IPS DF 4.7 (cell line): ENCODE measurements at regions not wholly inside any gene's neighbourhood (a gene's known extent, or its start where the extent isn't known, plus 50 kb on each side); places are given as distances from the start of the nearest gene placed in this dataset.
A peak's percentile ranks its signal among the peaks of the same experiment; 100 is the strongest.

Experiments
- DNase-seq: peaks from one replicate; pipeline ENCODE4 v3.0.0-alpha.2; 2013; ENCODE audit warnings: low spot score; ENCODE audit errors: extremely low read depth

DNA sequence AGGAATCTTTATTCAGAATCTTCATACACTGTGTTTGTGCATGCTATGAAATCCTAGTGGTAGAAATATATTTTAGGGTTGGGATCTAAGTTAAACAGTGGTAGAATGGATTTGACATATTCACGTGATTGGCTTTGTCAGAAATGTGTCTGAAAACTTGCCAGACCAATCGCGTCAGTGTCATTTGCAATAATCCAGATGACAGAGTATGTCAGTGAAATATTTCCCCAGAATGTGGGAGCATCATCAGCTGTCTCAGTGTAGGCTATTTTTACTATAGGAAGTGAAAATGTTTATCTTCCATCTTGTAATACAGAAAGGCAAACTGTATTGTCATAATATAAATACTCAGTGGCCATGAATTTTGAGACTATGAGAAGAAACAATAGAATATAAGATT, 220.6 kb upstream of the EDIL3 start:
- DNase-seq = no peak

DNA sequence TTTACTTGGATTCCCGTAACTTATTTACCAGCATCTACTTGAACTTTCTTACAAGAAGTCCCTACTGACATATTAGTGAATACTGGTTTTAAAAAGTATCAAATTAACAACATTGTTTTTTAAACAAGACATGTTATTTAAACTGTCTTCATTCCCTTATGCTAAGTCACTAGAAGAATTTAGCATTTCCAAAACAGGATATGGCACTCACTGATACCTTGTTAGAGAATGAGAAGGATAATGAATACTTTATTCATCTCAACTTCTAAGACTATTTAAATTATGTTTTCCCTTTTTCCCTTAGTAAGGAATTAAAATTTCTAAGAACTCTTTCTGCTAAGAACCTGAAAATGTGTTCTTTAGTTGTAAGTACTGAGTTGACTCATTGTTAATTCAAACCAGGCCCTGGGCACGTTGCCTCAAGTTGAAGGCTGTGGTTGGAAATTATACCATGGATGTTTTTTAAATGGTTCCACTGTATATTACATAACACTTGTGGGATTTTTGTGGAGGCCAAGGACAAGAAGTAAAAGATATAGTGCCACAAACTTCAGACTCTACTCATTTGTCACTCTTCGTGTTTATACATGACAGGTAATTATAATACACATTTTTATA, 219.0 kb upstream of the EDIL3 start:
- no peak for DNase-seq

DNA sequence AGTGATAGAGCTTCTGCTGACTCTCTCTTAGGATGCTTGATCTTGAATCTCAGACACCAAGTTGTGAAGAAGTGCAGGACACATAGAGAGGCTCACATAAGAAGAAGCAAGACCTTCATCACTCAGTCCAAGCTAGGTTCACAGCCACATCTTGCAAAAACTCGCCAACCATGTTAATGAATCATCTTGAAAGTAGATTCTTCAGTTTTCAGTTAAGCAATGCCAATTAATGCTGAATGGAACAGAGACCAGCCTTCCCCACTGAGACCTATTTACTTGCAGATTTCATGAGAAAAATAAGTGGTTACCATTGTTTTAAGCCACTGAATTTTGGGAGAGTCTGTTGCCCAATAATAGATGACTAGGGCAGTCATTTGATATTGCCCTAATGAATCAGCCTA, 217.7 kb upstream of the EDIL3 start:
- DNase-seq = no peak

DNA sequence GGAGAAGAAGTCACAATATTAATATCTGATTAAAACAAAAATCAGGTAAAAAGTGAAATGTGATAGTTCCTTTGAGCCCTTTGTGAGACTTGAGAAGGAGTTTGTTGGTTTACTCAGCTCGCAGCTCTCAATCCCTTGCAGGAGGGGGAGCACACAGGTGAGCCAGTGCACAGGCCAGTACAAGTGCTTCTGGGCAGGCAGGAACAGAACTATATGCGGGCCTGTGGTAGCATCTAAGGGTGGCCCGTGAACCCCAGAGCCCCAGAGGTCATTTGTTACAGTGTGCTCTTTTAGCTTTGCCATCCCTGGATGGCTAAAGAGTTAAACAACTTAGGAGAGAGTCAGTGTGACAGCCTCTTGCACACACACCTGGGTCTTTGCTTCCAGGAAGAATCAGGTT, 215.3 kb upstream of the EDIL3 start:
- no peak for DNase-seq

DNA sequence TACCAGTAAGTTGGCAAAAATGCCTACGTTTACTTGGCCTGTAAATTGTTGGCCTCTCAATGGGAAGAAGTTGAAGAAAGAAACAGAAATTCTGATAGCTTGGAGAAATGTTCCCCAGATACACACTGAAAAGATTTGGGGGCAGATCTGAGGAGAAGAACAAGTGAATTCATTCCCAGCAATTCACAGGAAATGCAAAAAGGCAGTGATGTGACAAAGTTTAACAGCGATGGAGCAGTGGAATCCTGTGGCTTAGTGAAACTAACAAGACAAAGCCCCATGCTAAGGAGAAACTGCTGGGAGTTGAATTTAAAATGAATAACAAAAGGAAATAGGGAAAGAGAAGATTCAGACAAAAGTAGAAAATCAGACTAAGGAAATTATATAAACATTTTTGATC, 213.2 kb upstream of the EDIL3 start:
- peak; percentile 69 for DNase-seq

DNA sequence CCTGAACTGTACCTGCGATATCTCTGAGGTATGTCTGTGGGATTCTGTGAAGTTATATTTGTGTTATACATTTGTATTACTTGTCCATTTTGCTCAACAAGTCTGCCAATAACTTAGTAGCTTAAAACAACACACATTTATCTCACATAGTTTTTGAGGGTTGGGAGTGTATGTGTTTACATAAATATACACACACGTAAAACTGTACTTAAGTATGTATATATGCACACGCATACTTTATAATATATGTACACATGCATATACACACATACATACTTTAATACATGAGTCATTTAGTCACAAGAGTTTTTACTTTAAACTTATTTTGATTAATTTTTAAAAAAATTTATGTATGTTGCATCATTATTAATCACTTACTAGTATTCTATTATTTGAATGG, 205.9 kb upstream of the EDIL3 start:
- DNase-seq = no peak

DNA sequence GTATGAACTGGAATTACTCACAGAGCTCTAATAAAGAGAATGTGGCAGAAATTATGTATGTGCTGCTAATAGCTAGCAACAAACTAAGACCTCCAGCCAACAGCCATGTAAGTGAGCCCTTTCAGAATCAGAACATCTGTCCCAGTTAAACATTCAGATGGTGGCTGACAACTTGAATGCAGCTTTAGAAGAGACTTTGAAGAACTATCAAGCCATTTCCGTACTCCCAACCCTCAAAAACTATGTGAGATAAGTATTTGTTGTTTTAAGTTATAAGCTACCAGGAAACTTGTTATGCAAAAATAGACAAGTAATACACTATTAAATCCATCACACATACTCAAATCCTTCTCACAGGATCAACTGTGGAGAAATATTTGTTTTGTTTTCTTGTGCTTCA, 205.2 kb upstream of the EDIL3 start:
- DNase-seq = no peak

DNA sequence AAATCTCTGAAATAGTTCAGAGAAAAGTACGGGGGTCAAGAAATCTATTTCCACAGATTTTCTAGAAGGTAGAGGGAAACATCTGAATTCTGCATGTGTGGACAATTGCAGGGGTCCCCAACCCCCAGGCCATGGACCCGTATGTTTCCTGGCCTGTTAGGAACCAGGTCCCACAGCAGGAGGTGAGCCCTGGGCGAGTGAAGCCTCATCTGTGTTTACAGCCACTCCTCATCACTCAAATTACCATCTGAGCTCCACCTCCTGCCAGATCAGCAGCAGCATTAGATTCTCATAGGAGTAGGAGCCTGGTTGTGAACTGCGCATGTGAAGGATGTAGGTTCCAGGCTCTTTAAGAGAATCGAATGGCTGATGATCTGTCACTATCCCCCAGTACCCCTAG, 200.5 kb upstream of the EDIL3 start:
- no peak for DNase-seq

DNA sequence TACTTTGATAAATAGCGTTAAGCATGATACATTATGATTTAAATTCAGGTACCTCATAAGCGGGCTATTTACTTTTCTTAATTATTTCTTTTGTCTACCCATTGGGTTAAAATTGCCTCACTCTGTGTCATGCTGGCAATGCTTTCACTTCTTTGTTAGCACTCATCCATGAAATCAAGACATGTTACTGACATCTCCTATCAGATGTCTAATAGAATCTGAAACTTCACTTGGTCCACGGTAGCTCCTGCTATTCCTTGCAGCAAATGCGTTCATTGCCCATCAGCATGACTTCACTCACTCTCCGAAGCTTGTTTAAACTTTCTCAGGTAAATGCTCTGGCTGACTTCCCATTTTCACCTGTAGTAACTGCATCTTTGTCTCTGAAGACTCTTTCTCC, 193.5 kb upstream of the EDIL3 start:
- DNase-seq = no peak

DNA sequence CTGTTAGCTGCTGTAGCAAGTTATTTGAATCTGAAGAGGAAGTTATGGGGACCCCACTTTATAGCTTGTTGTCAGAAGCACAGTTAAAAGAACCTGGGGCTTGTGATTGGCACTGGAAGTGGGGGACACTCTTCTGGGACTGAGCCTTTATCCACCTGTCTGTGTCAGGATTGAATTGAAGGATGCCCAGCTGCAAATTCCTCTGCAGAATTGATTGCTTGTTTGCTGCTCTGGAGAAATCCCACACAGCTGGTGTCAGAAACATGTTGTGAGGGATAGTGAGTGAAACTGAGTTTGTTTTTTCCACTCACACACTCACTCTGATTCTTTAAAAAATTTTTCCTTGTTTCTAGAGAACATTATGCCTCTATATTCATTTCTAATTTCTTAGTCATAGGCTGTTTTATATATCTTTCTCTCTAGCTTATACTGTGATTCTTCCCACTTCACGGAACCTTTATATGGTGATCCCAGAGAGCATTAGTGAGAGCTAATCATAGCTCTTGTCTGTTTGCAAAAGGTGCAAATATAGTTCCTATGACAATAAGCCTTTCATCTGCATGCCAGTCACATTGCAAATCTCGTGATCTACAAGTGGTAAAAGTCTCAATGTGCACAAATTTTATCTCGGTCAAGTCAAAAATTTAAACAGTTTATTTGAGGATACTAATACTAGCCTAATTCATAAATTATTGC, 188.5 kb upstream of the EDIL3 start:
- DNase-seq = no peak

DNA sequence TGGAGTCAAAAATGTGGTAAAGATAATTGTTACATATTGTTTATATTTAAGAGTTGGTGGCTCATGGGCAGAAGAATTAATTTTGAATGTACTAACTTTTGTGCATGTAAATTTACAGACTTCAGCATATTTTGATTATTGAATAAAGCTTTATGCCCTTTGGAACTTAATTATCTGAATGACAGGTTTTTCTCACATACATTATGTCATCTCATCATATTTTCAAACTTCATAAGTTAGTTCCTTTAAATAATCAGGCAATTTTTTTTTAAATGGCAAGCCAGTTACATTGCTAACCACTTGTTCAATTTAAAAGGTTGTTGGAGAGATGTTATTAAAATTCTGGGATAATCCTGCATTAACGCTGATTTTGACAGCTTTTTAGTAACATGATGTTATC, 184.6 kb upstream of the EDIL3 start:
- no peak for DNase-seq

DNA sequence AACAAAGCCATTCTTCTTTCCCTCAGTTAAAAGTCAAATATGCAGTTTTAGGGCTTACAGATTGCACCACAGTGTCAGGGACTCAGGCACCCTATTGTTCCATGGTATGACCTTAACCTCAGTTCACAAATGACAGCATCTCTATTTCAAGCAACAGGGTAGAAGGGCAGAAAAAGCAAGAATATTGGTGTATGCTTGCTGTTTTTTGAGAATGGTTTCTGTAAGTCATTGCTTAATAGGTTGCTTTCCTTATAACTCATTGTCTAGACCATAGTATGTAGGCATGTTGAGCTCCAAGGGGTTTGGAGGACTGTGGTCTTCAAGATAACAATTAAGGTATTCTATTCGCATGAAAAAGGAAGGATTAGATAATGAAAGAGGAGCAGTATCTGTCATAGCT, 183.5 kb upstream of the EDIL3 start:
- DNase-seq = no peak

DNA sequence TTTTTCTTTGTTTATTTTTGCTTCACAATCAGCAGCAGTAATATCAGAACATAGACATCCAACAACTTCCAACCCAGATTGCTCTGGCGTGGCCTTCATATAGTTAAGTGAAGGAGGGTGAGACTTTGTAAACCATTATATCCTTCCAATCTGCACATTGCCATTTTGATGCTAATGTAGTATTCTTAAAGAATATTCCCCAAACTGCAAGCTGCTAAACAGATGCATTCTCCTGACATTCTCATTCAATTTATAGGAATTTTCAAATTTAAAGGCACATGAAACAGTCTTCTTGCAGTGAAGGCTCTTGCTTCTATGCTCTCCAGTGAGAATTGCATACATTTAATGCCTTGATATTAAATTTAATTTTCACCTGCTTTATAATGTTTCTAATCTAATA, 181.2 kb upstream of the EDIL3 start:
- no peak for DNase-seq

DNA sequence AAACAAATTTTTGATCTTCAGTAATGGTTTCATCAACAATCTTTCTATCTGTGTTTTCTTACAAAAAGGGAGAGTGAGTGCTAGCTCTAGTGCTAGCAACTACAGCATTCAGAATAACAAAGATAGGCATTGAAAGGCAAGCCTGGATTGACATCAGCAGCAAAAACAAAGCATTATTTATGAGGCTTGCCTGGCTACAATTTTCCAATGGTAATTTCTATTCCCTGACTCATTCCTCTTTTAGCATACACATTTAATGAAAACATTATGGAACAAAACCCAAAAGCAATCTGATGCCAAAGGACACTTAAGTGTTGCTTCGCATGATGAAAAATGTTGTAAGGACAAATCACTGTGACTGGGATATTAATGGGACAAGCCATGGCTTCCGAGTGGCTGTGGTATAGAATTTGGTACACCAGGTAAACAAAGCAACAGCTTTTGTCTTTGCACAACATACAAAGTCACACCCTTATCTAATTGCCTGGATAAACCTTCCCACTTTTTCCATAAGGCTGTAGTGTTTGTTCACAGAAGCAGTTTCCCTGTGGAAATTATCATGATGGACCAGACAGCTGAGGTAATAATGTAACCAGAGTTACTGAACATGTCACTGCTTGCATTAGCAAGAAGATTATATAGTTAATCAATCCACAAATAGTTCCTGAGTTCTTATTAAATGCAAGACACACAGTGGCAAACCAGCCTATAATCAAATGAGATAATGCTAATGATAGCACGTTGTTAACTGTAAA, 179.8 kb upstream of the EDIL3 start:
- DNase-seq = no peak

DNA sequence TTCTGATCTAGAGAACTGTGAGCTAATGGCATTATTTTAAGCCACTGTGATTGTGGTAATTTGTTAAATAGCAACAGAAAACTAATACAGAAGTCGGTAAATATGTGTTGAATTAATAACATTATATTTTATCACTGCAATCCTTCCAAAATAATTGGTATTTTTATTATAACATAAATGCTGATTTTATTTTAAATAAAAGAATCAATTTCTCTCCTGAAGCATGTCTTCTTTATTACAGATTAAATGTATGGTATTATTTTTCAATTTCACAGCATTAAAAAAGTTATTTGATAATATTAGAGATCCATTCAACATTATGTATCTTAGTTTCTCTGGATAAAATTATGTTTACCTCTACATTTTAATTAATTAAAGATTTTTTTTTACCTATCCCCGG, 165.5 kb upstream of the EDIL3 start:
- DNase-seq = no peak

DNA sequence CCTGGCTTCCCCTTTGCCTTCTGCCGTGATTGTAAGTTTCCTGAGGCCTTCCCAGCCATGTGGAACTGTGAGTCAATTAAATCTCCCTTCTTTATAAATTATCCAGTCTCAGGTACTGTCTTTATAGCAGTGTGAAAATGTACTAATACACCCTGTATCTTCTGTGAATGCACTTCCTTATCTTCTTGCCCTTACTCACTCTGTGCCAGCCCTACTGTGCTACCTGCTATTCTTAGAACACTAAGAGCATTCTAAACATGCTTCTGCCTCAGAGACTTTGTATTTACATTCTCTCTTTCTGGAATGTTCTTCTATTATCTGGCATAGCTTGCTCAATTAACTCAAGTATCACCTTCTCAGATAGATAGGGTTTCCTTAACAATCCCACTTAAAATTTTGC, 164.4 kb upstream of the EDIL3 start:
- no peak for DNase-seq

DNA sequence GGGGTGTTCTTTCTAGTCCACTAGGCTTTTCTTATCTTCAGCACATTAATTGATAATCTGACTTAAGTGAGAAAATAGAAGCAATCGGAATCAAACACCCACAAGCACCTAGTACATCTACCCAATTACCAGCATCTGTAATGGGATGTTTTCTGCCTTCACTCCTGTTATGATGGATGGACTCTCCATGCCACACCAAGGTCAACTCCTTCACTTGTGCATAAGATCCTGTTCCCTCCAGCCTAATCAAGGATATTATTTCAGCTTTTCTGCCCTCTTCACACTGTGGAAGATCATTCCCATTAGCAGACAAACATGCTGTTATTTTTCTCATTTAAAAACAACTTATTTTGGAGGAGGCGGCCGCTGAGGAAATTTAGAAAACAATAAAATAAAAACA, 162.0 kb upstream of the EDIL3 start:
- DNase-seq = no peak

DNA sequence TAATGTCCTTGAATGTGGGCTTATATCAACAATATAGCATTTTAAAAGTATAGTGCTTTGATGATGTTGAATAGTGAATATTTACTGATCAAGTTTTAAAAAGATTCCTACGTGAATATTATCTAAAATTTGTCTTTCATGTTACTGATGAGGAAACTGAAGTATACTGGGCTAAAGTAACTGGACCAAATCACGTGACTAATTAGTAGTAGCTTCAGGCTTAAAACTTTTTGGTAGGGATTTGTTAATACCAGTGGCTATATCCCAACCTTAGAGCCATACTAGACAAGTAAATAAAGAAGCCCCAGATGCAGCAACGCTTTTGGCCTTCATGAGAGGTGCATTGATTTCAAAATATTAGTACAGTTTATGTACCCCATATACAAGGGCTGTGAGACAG, 152.1 kb upstream of the EDIL3 start:
- no peak for DNase-seq

DNA sequence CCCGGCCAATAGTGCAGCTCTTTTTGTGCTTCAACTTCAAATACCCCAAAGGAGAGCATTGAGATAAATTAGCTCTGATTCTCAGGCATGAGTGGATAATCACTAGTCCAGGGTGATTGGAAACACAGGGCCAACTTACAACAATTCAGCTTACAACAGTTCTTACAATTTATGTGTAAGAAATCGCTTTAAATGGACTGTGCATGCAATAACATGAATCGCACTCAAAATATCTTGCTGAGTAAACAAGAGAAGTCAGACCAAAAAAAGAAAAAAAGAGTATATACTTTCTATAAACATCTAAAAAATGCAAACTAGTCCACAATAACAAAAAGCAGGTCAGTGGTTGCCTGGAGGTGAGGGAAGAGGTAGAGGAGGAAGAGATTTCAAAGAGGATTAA, 150.6 kb upstream of the EDIL3 start:
- DNase-seq = no peak

DNA sequence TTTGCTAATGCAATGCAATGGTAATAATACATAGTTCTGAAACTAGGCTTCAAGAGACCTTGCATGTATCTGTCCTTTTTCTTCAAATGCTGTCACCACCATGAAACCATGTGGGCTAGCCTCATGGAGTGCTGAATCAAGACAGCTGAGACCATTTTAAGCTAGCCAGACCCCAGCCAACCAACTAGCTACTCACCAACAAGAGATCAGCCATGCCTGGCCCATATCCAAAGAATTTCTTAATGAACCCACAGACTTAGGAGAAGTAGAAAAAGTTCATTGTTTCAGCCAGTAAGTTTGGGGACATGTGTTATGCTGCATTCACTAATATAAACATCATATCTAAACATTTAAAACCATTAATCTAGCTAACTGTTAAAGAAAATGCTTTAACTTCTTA, 139.8 kb upstream of the EDIL3 start:
- DNase-seq = no peak

DNA sequence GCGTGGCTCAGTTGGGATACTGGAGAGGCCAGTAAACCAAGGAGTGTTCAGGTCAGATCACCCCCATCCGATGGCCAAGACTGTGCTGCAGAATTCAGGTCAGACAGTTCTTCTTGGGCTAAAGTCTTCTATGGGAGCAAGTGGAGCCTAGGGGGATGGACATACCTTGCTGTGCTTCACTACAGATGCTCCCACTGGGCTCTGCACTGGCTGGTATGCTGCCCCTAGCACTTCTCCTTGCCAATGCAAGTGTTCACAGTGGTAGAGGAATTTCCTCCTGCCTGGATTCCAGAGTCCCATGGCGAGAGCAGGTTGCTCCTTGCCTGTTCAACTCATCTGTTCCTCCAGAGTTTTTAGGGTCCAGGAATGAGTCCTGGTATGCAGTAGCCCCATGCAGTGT, 134.2 kb upstream of the EDIL3 start:
- no peak for DNase-seq

DNA sequence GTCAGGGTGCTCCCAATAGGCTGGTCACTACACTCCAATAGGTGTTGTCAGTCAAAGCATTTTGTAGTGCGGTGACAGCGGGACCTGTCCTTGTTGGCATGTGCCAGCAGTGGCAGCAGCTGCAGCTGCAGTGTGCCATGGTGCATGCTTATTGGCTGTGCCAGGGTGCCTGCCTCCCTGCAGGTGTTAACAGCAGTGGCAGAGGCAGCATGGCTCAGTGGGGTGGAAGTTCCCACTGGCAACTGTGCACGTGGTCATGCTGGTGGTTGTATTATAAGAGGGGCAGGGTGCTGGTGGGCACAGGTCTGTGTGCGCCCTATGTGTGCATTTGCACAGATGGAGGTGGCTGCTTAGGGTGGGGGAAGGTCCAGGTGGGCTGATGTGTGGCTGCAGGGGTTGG, 133.7 kb upstream of the EDIL3 start:
- DNase-seq = no peak

DNA sequence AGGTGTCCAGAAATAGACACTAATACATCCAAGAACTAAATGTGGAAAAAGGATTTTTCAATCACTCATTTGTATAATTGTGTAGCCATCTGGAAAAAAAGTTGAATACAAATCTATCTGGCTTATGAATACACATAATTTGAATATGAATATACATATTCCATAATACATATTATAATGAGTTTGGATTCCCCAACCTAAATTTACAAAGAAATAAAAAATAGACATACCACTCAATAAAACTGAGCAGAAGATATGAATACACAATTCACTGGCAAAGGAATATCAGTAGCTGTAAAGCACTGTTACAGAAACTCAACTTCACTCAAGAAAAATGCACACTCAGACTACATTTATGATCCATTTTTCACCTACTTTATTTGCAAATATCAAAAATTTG, 121.9 kb upstream of the EDIL3 start:
- no peak for DNase-seq
